A549 (cell line): ENCODE measurements at regions not wholly inside any gene's neighbourhood (a gene's known extent, or its start where the extent isn't known, plus 50 kb on each side); places are given as distances from the start of the nearest gene placed in this dataset.

ENCODE experiments used
- ATAC-seq, 2 experiments: fragments of 200-7000 bp in 1 of 2; fragments of >200 bp in 1 of 2; cut with Nextera tagmentation in 1 of 2; cut with Tn5 transposase in 1 of 2; 3 replicates each; pipeline versions ENCODE4 v1.8.0 to v1.9.1; 2018 to 2020; ENCODE audit warnings: mild to moderate bottlenecking in 1 of 2, moderate library complexity in 1 of 2
- CTCF ChIA-PET: fragments of 300-600 bp; sonication (Branson Sonifier 250); formaldehyde crosslinking; extraction: SDS; loops from one replicate; lab custom pipeline; 2021; ENCODE audit warnings: antibody characterized with exemption, inconsistent platforms; lab: Yijun Ruan, JAX
- POLR2A ChIA-PET: fragments of 350-600 bp; formaldehyde crosslinking; extraction: SDS; loops from one replicate; lab custom pipeline; 2021; ENCODE audit warnings: antibody characterized with exemption, inconsistent platforms; lab: Yijun Ruan, JAX
- DNase-seq, 2 experiments: peaks; one replicate each; pipeline versions ENCODE4 v3.0.0 to v3.0.0-alpha.2; 2011 to 2016; ENCODE audit warnings: low read depth in 1 of 2, low spot score in 1 of 2
- FAIRE-seq: peaks from 2 replicates; lab custom pipeline; 2011; peaks lifted over from hg19 to GRCh38; lab: Jason Lieb, UNC
- H3K27ac ChIP-seq, 2 experiments: fragments of >200 bp; sonication (Bioruptor Twin); formaldehyde crosslinking; 3 replicates each; pipeline ENCODE4 v1.5.1; 2016 to 2017
- H3K4me1 ChIP-seq: fragments of >200 bp; sonication (Bioruptor Twin); formaldehyde crosslinking; 3 replicates; pipeline ENCODE4 v1.6.1; 2016
- H3K4me2 ChIP-seq: fragments of >200 bp; sonication (Bioruptor Twin); formaldehyde crosslinking; 3 replicates; pipeline ENCODE4 v1.6.1; 2016
- H3K4me3 ChIP-seq: fragments of >200 bp; sonication (Bioruptor Twin); formaldehyde crosslinking; 3 replicates; pipeline ENCODE4 v1.5.1; 2016
- H3K9me3 ChIP-seq: fragments of >200 bp; sonication (Bioruptor Twin); formaldehyde crosslinking; 3 replicates; pipeline ENCODE4 v1.6.1; 2016
- ATOH8 ChIP-seq: fragments of 250-450 bp; sonication (Bioruptor Pico); IDR thresholded peaks from 2 replicates; pipeline ENCODE4 v1.5.0; 2020; ENCODE audit warnings: low read depth, mild to moderate bottlenecking, moderate library complexity
- BCL3 ChIP-seq: fragments of >200 bp; sonication (Bioruptor Twin); formaldehyde crosslinking; IDR thresholded peaks from 3 replicates; pipeline ENCODE4 v1.6.1; 2016
- BHLHE40 ChIP-seq: IDR thresholded peaks from 2 replicates; pipeline ENCODE4 v1.6.1; 2012; ENCODE audit warnings: low read depth, low read length, inconsistent platforms
- CBX2 ChIP-seq: fragments of 200-600 bp; sonication (generic); IDR thresholded peaks from 2 replicates; pipeline ENCODE4 v1.6.1; 2016; ENCODE audit warnings: low read depth, mild to moderate bottlenecking, borderline replicate concordance
- CHD4 ChIP-seq: fragments of 200-600 bp; sonication (generic); IDR thresholded peaks from 2 replicates; pipeline ENCODE4 v1.6.1; 2016; ENCODE audit warnings: antibody characterized with exemption, mild to moderate bottlenecking, borderline replicate concordance
- CTCF ChIP-seq: fragments of >200 bp; sonication (Bioruptor Twin); formaldehyde crosslinking; IDR thresholded peaks from 3 replicates; pipeline ENCODE4 v1.5.1; 2016
- EHF ChIP-seq: fragments of 250-450 bp; sonication (Bioruptor Pico); IDR thresholded peaks from 2 replicates; pipeline ENCODE4 v1.5.0; 2020; ENCODE audit warnings: mild to moderate bottlenecking
- EP300 ChIP-seq, 2 experiments: fragments of >200 bp; sonication (Bioruptor Twin); formaldehyde crosslinking; IDR thresholded peaks; 2 replicates in 1 of 2; 3 replicates in 1 of 2; pipeline ENCODE4 v1.6.1; 2016 to 2017
- ESRRA ChIP-seq: fragments of 150-350 bp; IDR thresholded peaks from 2 replicates; pipeline ENCODE4 v1.6.1; 2014; ENCODE audit warnings: mild to moderate bottlenecking, low read length, borderline replicate concordance
- HDAC2 ChIP-seq: fragments of 200-600 bp; sonication (generic); IDR thresholded peaks from 2 replicates; pipeline ENCODE4 v1.6.1; 2016
- HEYL ChIP-seq: fragments of 250-450 bp; sonication (Bioruptor Pico); IDR thresholded peaks from 2 replicates; pipeline ENCODE4 v1.8.0; 2021; ENCODE audit warnings: mild to moderate bottlenecking, moderate library complexity
- HOXB13 ChIP-seq: fragments of 250-450 bp; sonication (Bioruptor Pico); IDR thresholded peaks from 2 replicates; pipeline ENCODE4 v1.5.0; 2020; ENCODE audit warnings: low read depth, mild to moderate bottlenecking, moderate library complexity
- HOXB5 ChIP-seq: fragments of 250-450 bp; sonication (Bioruptor Pico); IDR thresholded peaks from 2 replicates; pipeline ENCODE4 v1.5.0; 2020; ENCODE audit warnings: mild to moderate bottlenecking, moderate library complexity
- JUN ChIP-seq, 2 experiments: fragments of >200 bp; sonication (Bioruptor Twin); formaldehyde crosslinking; IDR thresholded peaks; 2 replicates in 1 of 2; 3 replicates in 1 of 2; pipeline ENCODE4 v1.6.1; 2016 to 2017
- KDM5A ChIP-seq: fragments of 200-600 bp; sonication (generic); IDR thresholded peaks from 2 replicates; pipeline ENCODE4 v1.6.1; 2016; ENCODE audit warnings: antibody characterized with exemption, mild to moderate bottlenecking
- MAX ChIP-seq: IDR thresholded peaks from 2 replicates; pipeline ENCODE4 v1.6.1; 2012
- NPAS2 ChIP-seq: fragments of 250-450 bp; sonication (Bioruptor Pico); IDR thresholded peaks from 2 replicates; pipeline ENCODE4 v1.8.0; 2022; ENCODE audit warnings: mild to moderate bottlenecking, moderate library complexity, borderline replicate concordance
- PBX3 ChIP-seq: IDR thresholded peaks from 2 replicates; pipeline ENCODE4 v1.6.1; 2012
- PHF8 ChIP-seq: fragments of 200-600 bp; sonication (generic); IDR thresholded peaks from 2 replicates; pipeline ENCODE4 v1.6.1; 2016; ENCODE audit warnings: low read depth, mild to moderate bottlenecking, antibody characterized with exemption, moderate library complexity, borderline replicate concordance
- POLR2A ChIP-seq: IDR thresholded peaks from 2 replicates; pipeline ENCODE4 v1.6.1; 2012; ENCODE audit warnings: mild to moderate bottlenecking, low read length
- POLR2AphosphoS2 ChIP-seq: conservative IDR thresholded peaks from 2 replicates; pipeline ENCODE4 v1.6.1; 2012; ENCODE audit warnings: low read length, improper control_type of control experiment, inconsistent platforms
- RARB ChIP-seq: fragments of 250-450 bp; sonication (Bioruptor Pico); IDR thresholded peaks from 2 replicates; pipeline ENCODE4 v1.8.0; 2021; ENCODE audit warnings: mild to moderate bottlenecking, moderate library complexity
- REST ChIP-seq: fragments of 200-600 bp; sonication (generic); IDR thresholded peaks from 2 replicates; pipeline ENCODE4 v1.6.1; 2016; ENCODE audit warnings: antibody characterized with exemption, mild to moderate bottlenecking, moderate library complexity
- RFX5 ChIP-seq: fragments of 450-650 bp; IDR thresholded peaks from 2 replicates; pipeline ENCODE4 v1.7.1; 2014; ENCODE audit warnings: antibody characterized with exemption, mild to moderate bottlenecking, moderate library complexity
- RNF2 ChIP-seq: fragments of 200-600 bp; sonication (generic); IDR thresholded peaks from 2 replicates; pipeline ENCODE4 v1.6.1; 2016; ENCODE audit warnings: low read depth, mild to moderate bottlenecking, antibody characterized with exemption, moderate library complexity, borderline replicate concordance
- SREBF2 ChIP-seq: fragments of 450-650 bp; IDR thresholded peaks from 2 replicates; pipeline ENCODE4 v1.6.1; 2014; ENCODE audit warnings: mild to moderate bottlenecking, moderate library complexity
- USF2 ChIP-seq: fragments of 450-650 bp; IDR thresholded peaks from 2 replicates; pipeline ENCODE4 v1.6.1; 2014; ENCODE audit warnings: antibody characterized with exemption
- ZFP36 ChIP-seq: fragments of 450-650 bp; IDR thresholded peaks from 2 replicates; pipeline ENCODE4 v1.6.1; 2014; ENCODE audit warnings: borderline replicate concordance; ENCODE audit not compliant: partially characterized antibody
- ZNF302 ChIP-seq: fragments of 250-450 bp; sonication (Bioruptor Pico); IDR thresholded peaks from 2 replicates; pipeline ENCODE4 v1.9.0; 2021; ENCODE audit warnings: inconsistent platforms, mild to moderate bottlenecking, moderate library complexity
- WGBS: methylation state at CpG from one replicate; pipeline ENCODE4 v1.1.6; 2017; ENCODE audit errors: missing lambda C conversion rate; 5-methylcytosine and 5-hydroxymethylcytosine counted together

GRCh38 chr12:127632461-127632860 lies 634.5 kb upstream of the TMEM132C start:
- H3K4me3 ChIP-seq, result no peak overlapping the region
- no peaks in the 10 kb centered on the region for H3K9me3 ChIP-seq
- H3K27ac ChIP-seq, result no peak overlapping the region
- 5% methylated on average over 11 of the region's 11 CpGs for WGBS
- ATAC-seq (no peak), FAIRE-seq (no peak), DNase-seq (no peak)
- TF ChIP-seq PHF8 (no peak), CTCF (no peak), JUN (IDR thresholded peaks at IDR 0.05) (no peak), HOXB13 (no peak), EP300 (IDR thresholded peaks at IDR 0.05) (no peak), HDAC2 (no peak), KDM5A (no peak), ESRRA (no peak), REST (no peak), BCL3 (no peak), BHLHE40 (no peak), POLR2A (no peak), CHD4 (no peak), RARB (CRISPR knock-in tag) (no peak), PBX3 (no peak), CBX2 (no peak), NPAS2 (CRISPR knock-in tag) (no peak), HOXB5 (no peak), RFX5 (no peak)
- no peaks in the 10 kb centered on the region for H3K4me1 ChIP-seq
- H3K4me2 ChIP-seq, result no peak overlapping the region
- ChIA-PET CTCF (no interaction called here), POLR2A (no interaction called here)

GRCh38 chr12:127635838-127636237 lies 631.1 kb upstream of the TMEM132C start:
- Histone ChIP-seq H3K27ac (no peak overlapping the region), H3K4me1 (no peaks in the 10 kb centered on the region), H3K4me3 (no peak overlapping the region), H3K4me2 (no peak overlapping the region), H3K9me3 (no peaks in the 10 kb centered on the region)
- 1% methylated on average over 4 of the region's 4 CpGs for WGBS
- ChIA-PET POLR2A (no interaction called here), CTCF (no interaction called here)
- ATAC-seq (no peak), DNase-seq (no peak), FAIRE-seq (no peak)
- TF ChIP-seq ATOH8 (CRISPR knock-in tag) (no peak), SREBF2 (no peak), RNF2 (no peak), EHF (CRISPR knock-in tag) (no peak), ZNF302 (no peak), USF2 (no peak), HEYL (CRISPR knock-in tag) (no peak), ZFP36 (no peak), POLR2AphosphoS2 (no peak), MAX (no peak)
